IPS DF 6.9 (cell line): ENCODE measurements at regions not wholly inside any gene's neighbourhood (a gene's known extent, or its start where the extent isn't known, plus 50 kb on each side); places are given as distances from the start of the nearest gene placed in this dataset.
"Not testable (repeated sequence)": the region's sequence is repeated elsewhere in the genome, so short reads cannot be mapped to it uniquely, and the experiment has no call there.

Source experiments
- DNase-seq: peaks from one replicate; pipeline ENCODE4 v3.0.0-alpha.2; 2013; ENCODE audit warnings: low read depth, low spot score
- H3K27ac ChIP-seq: one replicate; pipeline ENCODE4 v1.5.1; 2013; ENCODE audit warnings: low read length, control low read depth
- H3K27me3 ChIP-seq: 2 replicates; pipeline ENCODE4 v1.6.1; 2013; ENCODE audit warnings: mild to moderate bottlenecking, low read length; ENCODE audit not compliant: control insufficient read depth, insufficient read depth
- H3K36me3 ChIP-seq: 2 replicates; pipeline ENCODE4 v1.6.1; 2013; ENCODE audit warnings: low read length; ENCODE audit not compliant: control insufficient read depth, insufficient read depth
- H3K4me1 ChIP-seq: 2 replicates; pipeline ENCODE4 v1.6.1; 2013; ENCODE audit warnings: low read length; ENCODE audit not compliant: control insufficient read depth, insufficient read depth
- H3K4me3 ChIP-seq: 2 replicates; pipeline ENCODE4 v1.5.1; 2013; ENCODE audit warnings: mild to moderate bottlenecking, low read length
- H3K9me3 ChIP-seq: 2 replicates; pipeline ENCODE4 v1.6.1; 2013; ENCODE audit warnings: low read length, inconsistent platforms; ENCODE audit not compliant: control insufficient read depth, insufficient read depth
- WGBS: extraction: QIAGEN DNeasy Blood & Tissue Kit; methylation state at CpG from one replicate; pipeline ENCODE4 v1.1.7; 2013; ENCODE audit warnings: mixed read lengths, missing lambda C conversion rate; ENCODE audit not compliant: insufficient read length, insufficient coverage; 5-methylcytosine and 5-hydroxymethylcytosine counted together

GRCh38 chr3:103554451-103554850 is 1119.6 kb downstream of the ZPLD1 start:
- no CpG with 5 or more reads among the region's 8 CpGs for WGBS
- H3K36me3 ChIP-seq, result no peaks in the 10 kb centered on the region
- H3K27me3 ChIP-seq, result no peaks in the 10 kb centered on the region
- DNase-seq, result no peak
- H3K9me3 ChIP-seq, result no peaks in the 10 kb centered on the region
- H3K4me3 ChIP-seq, result no peak overlapping the region
- peaks cover 3% of the 10 kb centered on the region; the same call in 1 of the 2 replicates for H3K4me1 ChIP-seq
- no peak overlapping the region for H3K27ac ChIP-seq

- not testable (repeated sequence) for H3K4me1 ChIP-seq, H3K27me3 ChIP-seq, H3K27ac ChIP-seq, H3K36me3 ChIP-seq, H3K4me3 ChIP-seq, H3K9me3 ChIP-seq, DNase-seq
- no CpG with 5 or more reads among the region's 6 CpGs for WGBS
Observed at GRCh38 chr3:103564116-103564515, 1129.3 kb downstream of the ZPLD1 start.

GRCh38 chr3:103585809-103586208 is 1151.0 kb downstream of the ZPLD1 start:
- H3K4me1 ChIP-seq, result no peaks in the 10 kb centered on the region
- WGBS, result no CpG with 5 or more reads among the region's 4 CpGs

GRCh38 chr3:103589770-103590169 is 1155.0 kb downstream of the ZPLD1 start:
- no CpG with 5 or more reads among the region's 2 CpGs for WGBS
- Histone ChIP-seq H3K36me3 (no peaks in the 10 kb centered on the region), H3K4me3 (no peak overlapping the region), H3K27ac (no peak overlapping the region), H3K27me3 (no peaks in the 10 kb centered on the region), H3K4me1 (no peaks in the 10 kb centered on the region), H3K9me3 (no peaks in the 10 kb centered on the region)
- no peak for DNase-seq

More at GRCh38 chr3:103585809-103586208, 1151.0 kb downstream of the ZPLD1 start:
- no peaks in the 10 kb centered on the region for H3K27me3 ChIP-seq
- no peaks in the 10 kb centered on the region for H3K9me3 ChIP-seq
- no peak overlapping the region for H3K27ac ChIP-seq
- H3K4me3 ChIP-seq, result no peak overlapping the region
- no peaks in the 10 kb centered on the region for H3K36me3 ChIP-seq
- DNase-seq, result no peak

- Histone ChIP-seq H3K4me1 (no peaks in the 10 kb centered on the region), H3K27ac (no peak overlapping the region), H3K4me3 (no peak overlapping the region), H3K27me3 (no peaks in the 10 kb centered on the region), H3K9me3 (no peaks in the 10 kb centered on the region), H3K36me3 (no peaks in the 10 kb centered on the region)
- no CpG with 5 or more reads among the region's 1 CpG for WGBS
- no peak for DNase-seq
Observed at GRCh38 chr3:103600844-103601243, 1166.0 kb downstream of the ZPLD1 start.

- Histone ChIP-seq H3K4me3 (no peak overlapping the region), H3K9me3 (no peaks in the 10 kb centered on the region), H3K27ac (no peak overlapping the region), H3K36me3 (no peaks in the 10 kb centered on the region), H3K27me3 (no peaks in the 10 kb centered on the region), H3K4me1 (no peaks in the 10 kb centered on the region)
- WGBS, result 100% methylated on average over 1 of the region's 1 CpG
- DNase-seq, result no peak
Observed at GRCh38 chr3:103601666-103602065, 1166.9 kb downstream of the ZPLD1 start.

GRCh38 chr3:103609472-103609871 is 1174.7 kb downstream of the ZPLD1 start:
- H3K4me3 ChIP-seq, result no peak overlapping the region
- no peaks in the 10 kb centered on the region for H3K9me3 ChIP-seq
- DNase-seq, result no peak
- no peaks in the 10 kb centered on the region for H3K4me1 ChIP-seq
- no peaks in the 10 kb centered on the region for H3K27me3 ChIP-seq
- H3K36me3 ChIP-seq, result no peaks in the 10 kb centered on the region
- WGBS, result 90% methylated on average over 1 of the region's 2 CpGs
- no peak overlapping the region for H3K27ac ChIP-seq

- Histone ChIP-seq H3K4me3 (no peak overlapping the region), H3K27me3 (no peaks in the 10 kb centered on the region), H3K36me3 (no peaks in the 10 kb centered on the region), H3K9me3 (no peaks in the 10 kb centered on the region), H3K27ac (no peak overlapping the region), H3K4me1 (no peaks in the 10 kb centered on the region)
- DNase-seq, result no peak
- WGBS, result no CpG with 5 or more reads among the region's 2 CpGs
Observed at GRCh38 chr3:103613397-103614156, 1178.8 kb downstream of the ZPLD1 start.

- H3K36me3 ChIP-seq, result no peaks in the 10 kb centered on the region
- H3K4me1 ChIP-seq, result no peaks in the 10 kb centered on the region
- H3K4me3 ChIP-seq, result no peak overlapping the region
- no peaks in the 10 kb centered on the region for H3K9me3 ChIP-seq
- no peak for DNase-seq
- no peak overlapping the region for H3K27ac ChIP-seq
- H3K27me3 ChIP-seq, result no peaks in the 10 kb centered on the region
Observed at GRCh38 chr3:103614719-103615118, 1179.9 kb downstream of the ZPLD1 start.

GRCh38 chr3:103617961-103618360 is 1183.1 kb downstream of the ZPLD1 start:
- no peaks in the 10 kb centered on the region for H3K27me3 ChIP-seq
- no peak overlapping the region for H3K4me3 ChIP-seq
- no peaks in the 10 kb centered on the region for H3K9me3 ChIP-seq
- no peaks in the 10 kb centered on the region for H3K4me1 ChIP-seq
- DNase-seq, result no peak
- no peaks in the 10 kb centered on the region for H3K36me3 ChIP-seq
- no CpG with 5 or more reads among the region's 2 CpGs for WGBS
- H3K27ac ChIP-seq, result no peak overlapping the region

- Histone ChIP-seq H3K27ac (no peak overlapping the region), H3K27me3 (no peaks in the 10 kb centered on the region), H3K4me1 (no peaks in the 10 kb centered on the region), H3K36me3 (no peaks in the 10 kb centered on the region), H3K4me3 (no peak overlapping the region), H3K9me3 (no peaks in the 10 kb centered on the region)
- DNase-seq, result no peak
- WGBS, result no CpG with 5 or more reads among the region's 1 CpG
Observed at GRCh38 chr3:103624271-103624670, 1189.5 kb downstream of the ZPLD1 start.
